Erythroblast (primary cell): ENCODE measurements at regions not wholly inside any gene's neighbourhood (a gene's known extent, or its start where the extent isn't known, plus 50 kb on each side); places are given as distances from the start of the nearest gene placed in this dataset.

Experiments
- DNase-seq, 2 experiments: peaks; one replicate each; lab custom pipeline; 2025; lab: John Stamatoyannopoulos, UW
- GATA1 ChIP-seq: IDR thresholded peaks from 2 replicates; pipeline ENCODE4 v1.6.1; 2011; ENCODE audit warnings: low read depth, mild to moderate bottlenecking, control low read depth, low read length, moderate library complexity
- POLR2A ChIP-seq: IDR thresholded peaks from 2 replicates; pipeline ENCODE4 v1.6.1; 2011; ENCODE audit warnings: mild to moderate bottlenecking, low read length

DNA sequence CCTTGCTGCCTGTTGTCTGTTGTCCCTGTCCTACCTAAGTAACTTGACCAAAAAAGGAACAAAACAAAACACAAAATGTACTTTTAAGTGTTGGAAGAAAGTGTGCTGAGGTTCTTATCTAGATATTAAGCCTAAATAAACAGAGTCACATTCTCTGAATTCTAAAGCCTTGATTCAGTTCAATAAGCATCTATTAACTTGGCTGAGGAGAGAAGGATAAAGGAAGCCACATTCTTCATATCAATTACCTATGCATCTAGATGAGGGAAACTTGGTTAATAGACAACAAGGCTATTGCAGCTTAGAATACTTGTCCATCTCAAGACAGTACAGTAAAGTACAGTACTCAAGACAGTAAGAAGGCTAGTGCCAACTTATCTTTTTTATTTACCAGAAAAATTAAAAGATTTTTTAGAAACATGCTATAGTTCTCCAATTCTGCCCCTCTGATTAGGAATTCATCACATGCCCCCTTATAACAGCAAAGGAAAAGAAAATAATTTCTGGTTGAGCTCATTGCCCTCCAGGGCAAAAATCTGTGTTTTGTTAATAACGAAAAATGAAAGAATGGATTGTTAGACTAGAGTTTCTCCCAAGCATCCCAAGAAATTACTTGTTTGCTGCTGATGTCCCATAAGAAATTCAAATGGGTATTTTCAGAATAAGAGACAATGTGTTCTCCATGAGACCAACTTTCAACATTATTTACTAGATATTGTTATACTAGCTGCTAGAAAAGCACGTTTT is 546.5 kb upstream of the SEMA3D start:
- DNase-seq = no peak
- TF ChIP-seq POLR2A (no peak), GATA1 (no peak)

GRCh38 chr7:85730012-85730411 is 543.2 kb upstream of the SEMA3D start:
- TF ChIP-seq POLR2A (no peak), GATA1 (no peak)
- no peak for DNase-seq

DNA sequence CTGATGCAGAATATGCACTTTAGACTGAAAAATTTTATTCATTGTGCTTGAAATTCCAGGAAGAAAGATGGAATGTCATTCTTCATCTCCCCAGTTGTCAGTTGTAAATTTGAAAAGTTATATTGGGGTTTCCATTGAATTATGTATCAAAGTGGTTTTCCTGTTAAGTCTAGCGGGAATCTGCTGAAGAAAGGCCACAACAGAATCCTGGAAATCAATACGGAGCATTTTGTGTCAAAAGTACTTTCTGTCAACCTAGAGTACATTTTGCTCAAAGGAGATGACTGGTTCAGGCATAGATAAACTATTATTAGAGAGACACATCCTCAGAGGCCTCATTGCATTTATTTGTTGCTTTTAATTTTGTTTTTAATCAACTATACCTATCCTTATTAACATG is 538.2 kb upstream of the SEMA3D start:
- no peak for TF ChIP-seq POLR2A
- no peak for TF ChIP-seq GATA1
- DNase-seq = no peak

- TF ChIP-seq GATA1 (no peak), POLR2A (no peak)
- no peak for DNase-seq
These were observed 533.4 kb upstream of the SEMA3D start for GRCh38 chr7:85719981-85720953.

DNA sequence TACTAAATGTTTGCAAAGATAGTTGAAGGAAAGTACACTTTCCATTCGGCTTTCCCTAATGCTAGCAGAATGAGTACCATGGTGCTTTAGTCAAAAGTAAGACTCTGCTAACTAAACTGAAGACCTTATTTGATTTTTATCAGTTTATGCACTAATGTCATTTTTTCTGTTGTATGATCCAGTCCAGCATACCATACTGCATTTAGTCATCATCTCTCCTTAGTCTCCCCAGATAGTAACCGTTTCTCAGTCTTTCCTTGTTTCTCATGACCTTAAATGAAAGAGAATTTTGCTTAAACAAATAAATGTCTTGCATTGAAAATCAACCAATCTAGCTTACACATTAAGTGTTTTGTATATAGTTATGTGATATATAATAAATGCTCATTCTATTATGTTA is 529.5 kb upstream of the SEMA3D start:
- no peak for TF ChIP-seq GATA1
- TF ChIP-seq POLR2A = no peak
- DNase-seq = no peak

DNA sequence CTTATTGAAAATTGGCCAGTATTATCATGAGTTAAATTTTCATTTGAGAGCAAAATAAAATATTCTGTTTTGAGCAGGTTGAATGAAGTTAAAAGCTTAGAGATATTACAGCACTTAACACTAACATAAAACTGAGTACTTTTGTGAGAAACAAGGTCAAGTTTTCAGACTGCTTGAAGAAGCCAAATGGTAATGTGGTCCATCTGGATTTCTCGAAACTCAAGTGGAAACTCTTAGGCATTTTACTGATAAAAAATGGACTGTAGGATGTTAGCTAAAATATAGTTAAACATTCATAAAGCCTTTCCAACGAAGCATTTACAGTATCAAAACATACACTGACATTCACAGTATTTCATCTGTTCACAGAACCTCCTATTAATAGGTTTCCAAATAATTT is 528.1 kb upstream of the SEMA3D start:
- no peak for TF ChIP-seq GATA1
- TF ChIP-seq POLR2A = no peak
- no peak for DNase-seq

GRCh38 chr7:85714043-85714578 is 527.3 kb upstream of the SEMA3D start:
- no peak for DNase-seq
- TF ChIP-seq GATA1 (no peak), POLR2A (no peak)

DNA sequence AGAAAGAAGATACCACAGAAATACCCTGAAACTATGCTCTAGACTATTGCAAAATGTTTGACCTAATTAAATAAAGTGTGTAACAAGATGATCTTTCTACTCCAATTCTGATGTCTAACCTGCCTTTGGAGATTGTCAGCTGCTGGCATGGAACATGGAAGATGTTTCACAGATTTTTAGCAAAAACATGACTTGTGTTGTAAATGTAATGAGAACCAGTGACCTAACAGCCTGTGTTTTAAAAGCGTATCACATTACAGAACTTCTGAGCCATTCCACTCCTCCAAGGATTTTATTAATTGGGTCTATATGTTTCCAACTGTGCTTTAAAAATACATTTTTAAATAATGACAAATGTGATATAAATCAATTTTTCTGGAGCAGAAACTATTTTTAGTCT is 526.3 kb upstream of the SEMA3D start:
- DNase-seq = no peak
- TF ChIP-seq POLR2A (no peak), GATA1 (no peak)

DNA sequence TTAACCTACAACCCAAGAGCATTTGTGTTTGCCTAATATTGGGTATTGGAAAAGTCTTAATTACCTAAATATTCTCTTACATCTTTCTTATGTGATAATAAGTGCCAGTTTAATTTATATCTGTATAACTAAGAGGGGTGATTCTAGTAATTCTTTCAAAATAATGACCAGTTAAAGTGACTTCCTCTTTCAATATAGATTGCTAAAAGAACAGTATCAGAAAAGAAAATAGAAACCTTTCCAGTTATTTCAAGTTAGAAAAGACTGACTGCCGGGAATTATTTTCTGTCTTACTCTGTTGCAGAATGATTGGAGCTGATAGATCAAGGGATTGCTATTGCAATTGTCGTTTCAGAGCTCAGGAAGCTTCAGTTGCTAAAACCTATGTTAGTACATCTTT is 525.0 kb upstream of the SEMA3D start:
- no peak for TF ChIP-seq POLR2A
- TF ChIP-seq GATA1 = no peak
- no peak for DNase-seq

GRCh38 chr7:85710960-85711359 is 524.1 kb upstream of the SEMA3D start:
- DNase-seq = no peak

GRCh38 chr7:85708221-85708620 is 521.4 kb upstream of the SEMA3D start:
- no peak for DNase-seq
- TF ChIP-seq POLR2A (no peak), GATA1 (no peak)

More at GRCh38 chr7:85710960-85711359, 524.1 kb upstream of the SEMA3D start:
- TF ChIP-seq POLR2A = no peak
- TF ChIP-seq GATA1 = no peak

- no peak for TF ChIP-seq POLR2A
- no peak for TF ChIP-seq GATA1
- no peak for DNase-seq
These were observed 518.2 kb upstream of the SEMA3D start for GRCh38 chr7:85705076-85705475.

GRCh38 chr7:85703251-85704010 is 516.6 kb upstream of the SEMA3D start:
- no peak for DNase-seq
- TF ChIP-seq GATA1 (no peak), POLR2A (no peak)
